ENCODE measurements at regions not wholly inside any gene's neighbourhood (a gene's known extent, or its start where the extent isn't known, plus 50 kb on each side); places are given as distances from the start of the nearest gene placed in this dataset.
A peak's percentile ranks its signal among the peaks of the same experiment; 100 is the strongest.
"Not testable (repeated sequence)": the region's sequence is repeated elsewhere in the genome, so short reads cannot be mapped to it uniquely, and the experiment has no call there.

DNA sequence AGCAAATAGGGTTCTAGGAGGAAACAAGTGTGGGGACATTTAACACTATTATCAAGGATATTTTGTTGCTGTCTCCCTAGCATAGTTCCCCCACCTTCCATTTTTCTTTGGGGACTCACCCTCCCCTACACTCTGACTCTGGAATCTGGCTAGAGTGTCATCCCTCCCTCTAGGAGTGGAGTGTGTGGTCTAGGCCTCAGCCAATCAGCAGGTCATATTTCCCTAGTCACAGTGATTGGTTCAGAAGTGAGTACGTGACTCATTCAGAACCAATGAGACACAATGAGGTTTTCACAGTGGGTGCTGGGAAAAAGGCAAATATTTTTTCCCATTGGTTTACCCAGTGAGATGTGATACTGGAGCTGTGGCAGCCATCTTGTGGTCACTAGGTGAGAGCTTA lies 234.4 kb downstream of the SHQ1 start:
- Histone ChIP-seq H3K23ac (ENCODE audit: low read depth, low read length, poor library complexity) (no peak overlapping the region), H3K27me3 (ENCODE audit: control insufficient read depth in 3 of 3, insufficient read depth in 3 of 3, low read depth in 1 of 3, low read length in 3 of 3) (peaks cover 0 to 23% (median 0%) of the 10 kb centered on the region in 3 experiments), H3K4me3 (ENCODE audit: low read length in 2 of 2) (no peak overlapping the region), H2AK5ac (ENCODE audit: low read depth, low read length) (no peak overlapping the region), H2BK12ac (ENCODE audit: low read length) (no peak overlapping the region), H4K91ac (ENCODE audit: low read depth, low read length, poor library complexity) (no peak overlapping the region), H3K36me3 (replicated peaks in 1 of 2; ENCODE audit: control insufficient read depth in 2 of 2, insufficient read depth in 2 of 2, low read length in 2 of 2) (no peaks in the 10 kb centered on the region), H3K9me3 (replicated peaks in 1 of 2; ENCODE audit: control insufficient read depth in 2 of 2, insufficient read depth in 1 of 2, low read depth in 1 of 2, low read length in 2 of 2) (peaks cover 0 to 2% of the 10 kb centered on the region in 2 donors), H2BK5ac (ENCODE audit: low read length) (no peak overlapping the region), H3K4me1 (ENCODE audit: control insufficient read depth in 2 of 2, insufficient read depth in 1 of 2, low read depth in 1 of 2, low read length in 2 of 2) (peaks cover 0 to 8% of the 10 kb centered on the region in 2 donors), H3K4ac (ENCODE audit: low read length) (no peak overlapping the region), H2AFZ (ENCODE audit: low read length) (no peak overlapping the region), H3K14ac (ENCODE audit: low read length) (no peak overlapping the region), H2BK120ac (ENCODE audit: low read depth, low read length) (no peak overlapping the region), H3K9ac (ENCODE audit: low read depth, low read length, poor library complexity) (no peak overlapping the region), H3K27ac (replicated peaks; ENCODE audit: low read length) (no peak overlapping the region), H2BK15ac (ENCODE audit: low read length) (no peak overlapping the region), H3K4me2 (ENCODE audit: insufficient read depth, low read length, poor library complexity, severe bottlenecking) (no peak overlapping the region), H4K8ac (ENCODE audit: low read depth, low read length) (no peak overlapping the region), H3K18ac (ENCODE audit: low read length) (no peak overlapping the region), H3K79me1 (ENCODE audit: low read depth, low read length) (no peaks in the 10 kb centered on the region)
- no peak for DNase-seq (ENCODE audit: low spot score)
- no CpG with 5 or more reads among the region's 1 CpG for WGBS, 2 donors (ENCODE audit: extremely low coverage in 2 of 2, insufficient read length in 2 of 2, insufficient replicate concordance in 1 of 2)

DNA sequence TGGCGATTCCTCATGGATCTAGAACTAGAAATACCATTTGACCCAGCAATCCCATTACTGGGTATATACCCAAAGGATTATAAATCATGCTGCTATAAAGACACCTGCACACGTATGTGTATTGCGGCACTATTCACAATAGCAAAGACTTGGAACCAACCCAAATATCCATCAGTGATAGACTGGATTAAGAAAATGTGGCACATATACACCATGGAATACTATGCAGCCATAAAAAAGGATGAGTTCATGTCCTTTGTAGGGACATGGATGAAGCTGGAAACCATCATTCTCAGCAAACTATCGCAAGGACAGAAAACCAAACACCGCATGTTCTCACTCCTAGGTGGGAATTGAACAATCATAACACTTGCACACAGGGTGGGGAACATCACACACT lies 239.1 kb downstream of the SHQ1 start:
- no CpG with 5 or more reads among the region's 5 CpGs for WGBS, 2 donors (ENCODE audit: extremely low coverage in 2 of 2, insufficient read length in 2 of 2, insufficient replicate concordance in 1 of 2)
- not testable (repeated sequence) for H2BK120ac ChIP-seq (ENCODE audit: low read depth, low read length); DNase-seq (ENCODE audit: low spot score)

GRCh38 chr3:72606005-72606800 lies 242.0 kb downstream of the SHQ1 start:
- H3K36me3 ChIP-seq (replicated peaks in 1 of 2; ENCODE audit: control insufficient read depth in 2 of 2, insufficient read depth in 2 of 2, low read length in 2 of 2) = no peaks in the 10 kb centered on the region
- H3K23ac ChIP-seq (ENCODE audit: low read depth, low read length, poor library complexity) = no peak overlapping the region
- H4K91ac ChIP-seq (ENCODE audit: low read depth, low read length, poor library complexity) = no peak overlapping the region
- no CpG with 5 or more reads among the region's 6 CpGs for WGBS, 2 donors (ENCODE audit: extremely low coverage in 2 of 2, insufficient read length in 2 of 2, insufficient replicate concordance in 1 of 2)
- H2BK120ac ChIP-seq (ENCODE audit: low read depth, low read length) = no peak overlapping the region
- no peak overlapping the region for H3K4me3 ChIP-seq (ENCODE audit: low read length in 2 of 2)
- no peak overlapping the region for H3K4ac ChIP-seq (ENCODE audit: low read length)
- H3K9me3 ChIP-seq (replicated peaks in 1 of 2; ENCODE audit: control insufficient read depth in 2 of 2, insufficient read depth in 1 of 2, low read depth in 1 of 2, low read length in 2 of 2) = peaks cover 0 to 2% of the 10 kb centered on the region in 2 donors
- H3K9ac ChIP-seq (ENCODE audit: low read depth, low read length, poor library complexity) = no peak overlapping the region
- H3K27me3 ChIP-seq (ENCODE audit: control insufficient read depth in 3 of 3, insufficient read depth in 3 of 3, low read depth in 1 of 3, low read length in 3 of 3) = peaks cover 0 to 69% (median 0%) of the 10 kb centered on the region in 3 experiments
- no peak overlapping the region for H2BK15ac ChIP-seq (ENCODE audit: low read length)
- no peak overlapping the region for H2AFZ ChIP-seq (ENCODE audit: low read length)
- H3K27ac ChIP-seq (replicated peaks; ENCODE audit: low read length) = no peak overlapping the region
- no peak overlapping the region for H3K4me2 ChIP-seq (ENCODE audit: insufficient read depth, low read length, poor library complexity, severe bottlenecking)
- H2AK5ac ChIP-seq (ENCODE audit: low read depth, low read length) = peak overlapping the region; percentile 34
- peak overlapping the region; percentile 54 for H3K18ac ChIP-seq (ENCODE audit: low read length)
- H4K8ac ChIP-seq (ENCODE audit: low read depth, low read length) = no peak overlapping the region
- peaks cover 0 to 2% of the 10 kb centered on the region in 2 donors for H3K4me1 ChIP-seq (ENCODE audit: control insufficient read depth in 2 of 2, insufficient read depth in 1 of 2, low read depth in 1 of 2, low read length in 2 of 2)
- no peak overlapping the region for H2BK12ac ChIP-seq (ENCODE audit: low read length)
- no peaks in the 10 kb centered on the region for H3K79me1 ChIP-seq (ENCODE audit: low read depth, low read length)
- DNase-seq (ENCODE audit: low spot score) = no peak
- no peak overlapping the region for H2BK5ac ChIP-seq (ENCODE audit: low read length)
- H3K14ac ChIP-seq (ENCODE audit: low read length) = no peak overlapping the region

More for the DNA sequence above, 239.1 kb downstream of the SHQ1 start:
- not testable (repeated sequence) for H3K4me3 ChIP-seq (ENCODE audit: low read length in 2 of 2); H3K4ac ChIP-seq (ENCODE audit: low read length); H2AFZ ChIP-seq (ENCODE audit: low read length); H2BK5ac ChIP-seq (ENCODE audit: low read length); H2AK5ac ChIP-seq (ENCODE audit: low read depth, low read length); H3K4me2 ChIP-seq (ENCODE audit: insufficient read depth, low read length, poor library complexity, severe bottlenecking); H3K9me3 ChIP-seq (replicated peaks in 1 of 2; ENCODE audit: control insufficient read depth in 2 of 2, insufficient read depth in 1 of 2, low read depth in 1 of 2, low read length in 2 of 2); H4K8ac ChIP-seq (ENCODE audit: low read depth, low read length); H3K36me3 ChIP-seq (replicated peaks in 1 of 2; ENCODE audit: control insufficient read depth in 2 of 2, insufficient read depth in 2 of 2, low read length in 2 of 2); H4K91ac ChIP-seq (ENCODE audit: low read depth, low read length, poor library complexity); H3K9ac ChIP-seq (ENCODE audit: low read depth, low read length, poor library complexity); H3K23ac ChIP-seq (ENCODE audit: low read depth, low read length, poor library complexity); H3K14ac ChIP-seq (ENCODE audit: low read length); H3K27ac ChIP-seq (replicated peaks; ENCODE audit: low read length); H2BK15ac ChIP-seq (ENCODE audit: low read length); H3K79me1 ChIP-seq (ENCODE audit: low read depth, low read length); H3K4me1 ChIP-seq (ENCODE audit: control insufficient read depth in 2 of 2, insufficient read depth in 1 of 2, low read depth in 1 of 2, low read length in 2 of 2); H2BK12ac ChIP-seq (ENCODE audit: low read length); H3K18ac ChIP-seq (ENCODE audit: low read length)
- peaks cover 0 to 41% (median 0%) of the 10 kb centered on the region in 3 experiments for H3K27me3 ChIP-seq (ENCODE audit: control insufficient read depth in 3 of 3, insufficient read depth in 3 of 3, low read depth in 1 of 3, low read length in 3 of 3)

DNA sequence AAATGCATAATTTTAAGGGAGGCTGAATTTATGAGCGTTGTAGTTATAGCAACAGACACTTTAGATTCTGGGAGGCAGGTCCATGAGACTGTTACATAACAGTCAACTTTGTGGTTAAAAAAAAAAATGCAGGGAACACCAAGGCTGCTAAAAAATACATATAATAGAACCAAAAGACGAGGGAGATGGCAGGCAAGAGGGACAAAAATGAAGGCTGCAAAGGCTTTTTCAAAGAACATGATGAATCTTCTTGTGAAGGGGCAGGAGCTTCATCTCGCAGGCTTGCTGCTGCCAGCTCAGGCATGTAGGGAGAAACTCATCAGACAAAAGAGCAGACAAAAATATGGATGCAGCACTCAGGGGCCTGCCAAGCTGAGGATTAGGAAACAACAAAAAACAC lies 243.9 kb downstream of the SHQ1 start:
- no peaks in the 10 kb centered on the region for H3K36me3 ChIP-seq (replicated peaks in 1 of 2; ENCODE audit: control insufficient read depth in 2 of 2, insufficient read depth in 2 of 2, low read length in 2 of 2)
- no peak overlapping the region for H3K4me2 ChIP-seq (ENCODE audit: insufficient read depth, low read length, poor library complexity, severe bottlenecking)
- no peak overlapping the region for H2BK12ac ChIP-seq (ENCODE audit: low read length)
- no peak overlapping the region for H2AFZ ChIP-seq (ENCODE audit: low read length)
- H3K14ac ChIP-seq (ENCODE audit: low read length) = no peak overlapping the region
- peaks cover 0 to 5% of the 10 kb centered on the region in 2 donors for H3K4me1 ChIP-seq (ENCODE audit: control insufficient read depth in 2 of 2, insufficient read depth in 1 of 2, low read depth in 1 of 2, low read length in 2 of 2)
- WGBS, 2 donors (ENCODE audit: extremely low coverage in 2 of 2, insufficient read length in 2 of 2, insufficient replicate concordance in 1 of 2) = no CpG with 5 or more reads among the region's 3 CpGs
- no peak for DNase-seq (ENCODE audit: low spot score)
- no peak overlapping the region for H2AK5ac ChIP-seq (ENCODE audit: low read depth, low read length)
- H3K23ac ChIP-seq (ENCODE audit: low read depth, low read length, poor library complexity) = no peak overlapping the region
- no peak overlapping the region for H3K18ac ChIP-seq (ENCODE audit: low read length)
- H3K27me3 ChIP-seq (ENCODE audit: control insufficient read depth in 3 of 3, insufficient read depth in 3 of 3, low read depth in 1 of 3, low read length in 3 of 3) = peaks cover 0 to 82% (median 0%) of the 10 kb centered on the region in 3 experiments
- peaks cover 0 to 2% of the 10 kb centered on the region in 2 donors for H3K9me3 ChIP-seq (replicated peaks in 1 of 2; ENCODE audit: control insufficient read depth in 2 of 2, insufficient read depth in 1 of 2, low read depth in 1 of 2, low read length in 2 of 2)
- no peak overlapping the region for H2BK5ac ChIP-seq (ENCODE audit: low read length)
- no peaks in the 10 kb centered on the region for H3K79me1 ChIP-seq (ENCODE audit: low read depth, low read length)
- H3K4ac ChIP-seq (ENCODE audit: low read length) = no peak overlapping the region
- no peak overlapping the region for H4K8ac ChIP-seq (ENCODE audit: low read depth, low read length)
- H3K27ac ChIP-seq (replicated peaks; ENCODE audit: low read length) = no peak overlapping the region
- H3K9ac ChIP-seq (ENCODE audit: low read depth, low read length, poor library complexity) = no peak overlapping the region
- no peak overlapping the region for H3K4me3 ChIP-seq (ENCODE audit: low read length in 2 of 2)
- H2BK15ac ChIP-seq (ENCODE audit: low read length) = no peak overlapping the region
- no peak overlapping the region for H4K91ac ChIP-seq (ENCODE audit: low read depth, low read length, poor library complexity)
- H2BK120ac ChIP-seq (ENCODE audit: low read depth, low read length) = no peak overlapping the region

Measured in neuronal stem cell (in vitro differentiated cells).